Epidermal melanocyte (primary cell): ENCODE measurements at regions not wholly inside any gene's neighbourhood (a gene's known extent, or its start where the extent isn't known, plus 50 kb on each side); places are given as distances from the start of the nearest gene placed in this dataset.

Experiments
- DNase-seq: peaks from one replicate; pipeline ENCODE4 v3.0.0; 2011; ENCODE audit warnings: low spot score; ENCODE audit not compliant: insufficient read length

GRCh38 chr12:91373086-91373485 is 190.5 kb upstream of the DCN start:
- DNase-seq: no peak

GRCh38 chr12:91370086-91370868 is 187.7 kb upstream of the DCN start:
- DNase-seq: no peak

- no peak for DNase-seq
These were observed 186.0 kb upstream of the DCN start for GRCh38 chr12:91368613-91369012.

- DNase-seq: no peak
These were observed 184.7 kb upstream of the DCN start for GRCh38 chr12:91367234-91367849.

GRCh38 chr12:91364471-91365184 is 182.0 kb upstream of the DCN start:
- no peak for DNase-seq

GRCh38 chr12:91361864-91362263 is 179.2 kb upstream of the DCN start:
- no peak for DNase-seq

GRCh38 chr12:91357381-91357780 is 174.8 kb upstream of the DCN start:
- no peak for DNase-seq

GRCh38 chr12:91356405-91356804 is 173.8 kb upstream of the DCN start:
- DNase-seq: no peak

- peak; percentile 48 for DNase-seq
These were observed 172.8 kb upstream of the DCN start for GRCh38 chr12:91355150-91356006.

- DNase-seq: no peak
These were observed 170.6 kb upstream of the DCN start for GRCh38 chr12:91353266-91353665.

GRCh38 chr12:91349476-91349875 is 166.9 kb upstream of the DCN start:
- no peak for DNase-seq

GRCh38 chr12:91347481-91348214 is 165.0 kb upstream of the DCN start:
- no peak for DNase-seq

GRCh38 chr12:91346827-91347226 is 164.2 kb upstream of the DCN start:
- DNase-seq: no peak

GRCh38 chr12:91344408-91344807 is 161.8 kb upstream of the DCN start:
- DNase-seq: no peak

GRCh38 chr12:91343010-91343409 is 160.4 kb upstream of the DCN start:
- no peak for DNase-seq

GRCh38 chr12:91339106-91339505 is 156.5 kb upstream of the DCN start:
- DNase-seq: no peak

- no peak for DNase-seq
These were observed 153.1 kb upstream of the DCN start for GRCh38 chr12:91335699-91336098.

GRCh38 chr12:91333966-91334365 is 151.3 kb upstream of the DCN start:
- no peak for DNase-seq

GRCh38 chr12:91332302-91332701 is 149.7 kb upstream of the DCN start:
- no peak for DNase-seq

- DNase-seq: no peak
These were observed 148.8 kb upstream of the DCN start for GRCh38 chr12:91331371-91331770.

GRCh38 chr12:91328451-91328850 is 145.8 kb upstream of the DCN start:
- DNase-seq: no peak
